COLO668 (cell line): ENCODE measurements at regions not wholly inside any gene's neighbourhood (a gene's known extent, or its start where the extent isn't known, plus 50 kb on each side); places are given as distances from the start of the nearest gene placed in this dataset.
"Not testable (repeated sequence)": the region's sequence is repeated elsewhere in the genome, so short reads cannot be mapped to it uniquely, and the experiment has no call there.

ENCODE experiments used
- DNase-seq: peaks from one replicate; lab custom pipeline; 2025; ENCODE audit not compliant: unreplicated experiment; lab: John Stamatoyannopoulos, UW

- no peak for DNase-seq
These were observed 131.1 kb downstream of the SLC25A46 start for GRCh38 chr5:110869927-110870326.

- no peak for DNase-seq
These were observed 133.4 kb downstream of the SLC25A46 start for GRCh38 chr5:110872200-110872599.

GRCh38 chr5:110872963-110873362, 134.2 kb downstream of the SLC25A46 start:
- no peak for DNase-seq

GRCh38 chr5:110873773-110874437, 135.1 kb downstream of the SLC25A46 start:
- DNase-seq: no peak

GRCh38 chr5:110875115-110875514, 136.3 kb downstream of the SLC25A46 start:
- DNase-seq: not testable (repeated sequence)

- no peak for DNase-seq
These were observed 139.3 kb downstream of the SLC25A46 start for GRCh38 chr5:110878115-110878514.

- no peak for DNase-seq
These were observed 140.9 kb downstream of the SLC25A46 start for GRCh38 chr5:110879675-110880074.

- no peak for DNase-seq
These were observed 141.6 kb downstream of the SLC25A46 start for GRCh38 chr5:110880413-110880812.

GRCh38 chr5:110884005-110884404, 145.2 kb downstream of the SLC25A46 start:
- no peak for DNase-seq

GRCh38 chr5:110887170-110887569, 148.4 kb downstream of the SLC25A46 start:
- not testable (repeated sequence) for DNase-seq

GRCh38 chr5:110893854-110894483, 155.2 kb downstream of the SLC25A46 start:
- not testable (repeated sequence) for DNase-seq

GRCh38 chr5:110894805-110895204, 156.0 kb downstream of the SLC25A46 start:
- no peak for DNase-seq

GRCh38 chr5:110896901-110897300, 158.1 kb downstream of the SLC25A46 start:
- no peak for DNase-seq

GRCh38 chr5:110899566-110900412, 161.0 kb downstream of the SLC25A46 start:
- DNase-seq: no peak

GRCh38 chr5:110900829-110901228, 162.0 kb downstream of the SLC25A46 start:
- no peak for DNase-seq

- no peak for DNase-seq
These were observed 165.2 kb downstream of the SLC25A46 start for GRCh38 chr5:110903966-110904365.

GRCh38 chr5:110908848-110909247, 162.7 kb upstream of the TSLP start:
- no peak for DNase-seq

GRCh38 chr5:110909415-110909814, 162.1 kb upstream of the TSLP start:
- DNase-seq: no peak

GRCh38 chr5:110909950-110910349, 161.6 kb upstream of the TSLP start:
- DNase-seq: no peak

GRCh38 chr5:110913221-110913620, 158.3 kb upstream of the TSLP start:
- DNase-seq: no peak

GRCh38 chr5:110916381-110917049, 155.0 kb upstream of the TSLP start:
- no peak for DNase-seq
